ENCODE measurements at regions not wholly inside any gene's neighbourhood (a gene's known extent, or its start where the extent isn't known, plus 50 kb on each side); places are given as distances from the start of the nearest gene placed in this dataset.

DNA sequence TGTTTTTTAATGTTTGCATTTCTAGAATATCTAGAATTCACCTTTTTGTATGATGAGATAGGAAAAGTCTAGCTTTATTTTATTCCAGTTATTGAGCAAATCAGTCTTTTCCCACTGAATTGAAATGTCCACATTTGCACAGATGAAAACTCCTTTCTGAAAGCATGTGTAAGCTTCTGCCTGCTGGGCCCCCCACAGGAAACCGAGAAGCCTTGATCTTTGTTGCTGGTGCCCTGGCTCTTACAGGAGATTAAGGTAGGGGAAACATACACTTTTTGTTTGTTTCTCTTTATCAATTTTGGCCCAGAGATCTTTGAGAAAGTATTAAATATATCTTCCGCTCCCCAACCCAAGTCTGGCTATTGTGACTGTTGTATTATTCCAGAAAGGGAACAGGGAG lies 87.2 kb upstream of the GNAZ start:
- TF ChIP-seq, protein P1, sequence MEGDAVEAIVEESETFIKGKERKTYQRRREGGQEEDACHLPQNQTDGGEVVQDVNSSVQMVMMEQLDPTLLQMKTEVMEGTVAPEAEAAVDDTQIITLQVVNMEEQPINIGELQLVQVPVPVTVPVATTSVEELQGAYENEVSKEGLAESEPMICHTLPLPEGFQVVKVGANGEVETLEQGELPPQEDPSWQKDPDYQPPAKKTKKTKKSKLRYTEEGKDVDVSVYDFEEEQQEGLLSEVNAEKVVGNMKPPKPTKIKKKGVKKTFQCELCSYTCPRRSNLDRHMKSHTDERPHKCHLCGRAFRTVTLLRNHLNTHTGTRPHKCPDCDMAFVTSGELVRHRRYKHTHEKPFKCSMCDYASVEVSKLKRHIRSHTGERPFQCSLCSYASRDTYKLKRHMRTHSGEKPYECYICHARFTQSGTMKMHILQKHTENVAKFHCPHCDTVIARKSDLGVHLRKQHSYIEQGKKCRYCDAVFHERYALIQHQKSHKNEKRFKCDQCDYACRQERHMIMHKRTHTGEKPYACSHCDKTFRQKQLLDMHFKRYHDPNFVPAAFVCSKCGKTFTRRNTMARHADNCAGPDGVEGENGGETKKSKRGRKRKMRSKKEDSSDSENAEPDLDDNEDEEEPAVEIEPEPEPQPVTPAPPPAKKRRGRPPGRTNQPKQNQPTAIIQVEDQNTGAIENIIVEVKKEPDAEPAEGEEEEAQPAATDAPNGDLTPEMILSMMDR (IDR thresholded peaks at IDR 0.05) = no peak
- no peak for ATAC-seq (ENCODE audit: low FRiP score)
- no peak for DNase-seq (ENCODE audit: low spot score)

DNA sequence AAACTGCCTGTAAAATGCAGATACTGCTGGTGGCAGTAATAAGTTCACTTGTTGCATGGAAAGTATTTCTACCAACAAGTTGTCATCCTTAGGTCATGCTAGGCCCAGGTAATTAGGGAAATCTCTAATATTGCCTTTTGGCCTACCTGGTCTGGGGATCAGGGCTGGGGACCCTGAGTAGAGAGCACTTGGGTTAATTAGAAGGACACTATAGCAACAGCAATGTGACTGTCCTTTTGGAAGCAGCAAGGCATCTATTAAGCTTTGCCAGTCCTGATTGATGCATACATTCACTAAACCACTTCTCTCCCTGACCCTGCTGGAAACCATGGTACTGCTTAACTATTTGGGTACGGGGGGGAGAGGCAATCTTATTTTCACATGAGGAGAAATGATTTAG lies 86.5 kb upstream of the GNAZ start:
- no peak for DNase-seq (ENCODE audit: low spot score)
- ATAC-seq (ENCODE audit: low FRiP score) = no peak

DNA sequence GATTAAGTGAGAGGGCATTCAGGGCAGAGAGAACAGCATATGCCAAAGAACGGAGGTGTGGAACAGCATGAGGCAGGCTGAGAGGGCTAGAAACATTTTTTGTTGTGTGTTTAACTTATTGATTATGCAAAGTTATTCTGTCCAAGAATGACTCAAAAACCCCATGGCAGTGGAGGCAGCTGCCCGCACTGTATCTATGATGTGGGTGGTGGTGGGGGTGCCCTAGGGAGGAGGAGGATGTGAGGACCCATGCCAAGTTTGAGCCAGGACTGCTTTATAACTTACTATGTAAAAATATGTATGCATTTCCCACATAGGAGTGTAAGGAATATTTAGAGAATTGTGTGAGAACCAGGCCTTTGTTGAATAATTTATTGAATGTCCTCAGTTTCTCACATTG lies 85.4 kb upstream of the GNAZ start:
- no peak for DNase-seq (ENCODE audit: low spot score)
- ATAC-seq (ENCODE audit: low FRiP score) = no peak
- TF ChIP-seq, protein P1 (IDR thresholded peaks at IDR 0.05) = no peak

More for the DNA sequence above, 86.5 kb upstream of the GNAZ start:
- TF ChIP-seq, protein P1 (IDR thresholded peaks at IDR 0.05) = no peak

DNA sequence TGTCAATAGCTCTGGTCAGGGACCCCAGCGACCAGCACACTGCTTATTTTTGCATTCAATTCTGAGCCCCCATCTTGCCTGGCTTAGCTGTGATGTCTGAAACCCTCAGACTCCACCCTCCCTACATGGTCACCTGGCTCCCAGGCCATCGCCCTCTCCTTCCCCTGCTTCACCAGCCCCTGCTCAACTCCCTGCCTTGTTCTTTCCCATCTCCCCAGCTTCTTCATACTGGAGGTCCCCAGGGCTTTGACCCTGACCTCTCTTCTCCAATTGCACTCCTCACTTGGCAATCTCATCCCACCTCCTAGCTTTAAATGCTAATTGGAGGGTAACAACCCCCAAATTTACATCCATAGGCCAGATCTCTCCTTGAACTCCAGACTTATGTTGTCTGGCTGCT lies 84.3 kb upstream of the GNAZ start:
- ATAC-seq (ENCODE audit: low FRiP score) (no peak), DNase-seq (ENCODE audit: low spot score) (no peak)
- TF ChIP-seq, protein P1 (IDR thresholded peaks at IDR 0.05) = no peak

DNA sequence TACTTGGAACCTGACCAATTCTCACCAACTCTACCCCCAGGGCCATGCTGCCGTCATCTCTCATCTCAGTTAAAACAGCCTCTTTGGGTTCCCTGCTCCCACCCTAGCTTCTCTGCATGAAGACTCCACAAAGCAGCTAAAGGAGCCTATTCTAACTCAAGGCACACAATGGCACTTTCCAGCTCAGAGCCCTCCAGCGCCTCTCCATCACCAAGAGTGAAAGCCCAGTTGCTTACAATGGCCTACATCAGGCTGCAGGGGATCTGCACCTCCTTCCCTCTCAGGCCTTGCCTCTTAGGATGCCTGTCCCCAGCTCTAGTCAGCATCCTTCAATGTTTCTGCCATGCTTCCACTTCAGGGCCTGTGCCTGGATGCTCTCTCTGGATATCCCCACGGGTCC lies 83.7 kb upstream of the GNAZ start:
- DNase-seq (ENCODE audit: low spot score) (no peak), ATAC-seq (ENCODE audit: low FRiP score) (no peak)
- TF ChIP-seq, protein P1 (IDR thresholded peaks at IDR 0.05) = no peak

DNA sequence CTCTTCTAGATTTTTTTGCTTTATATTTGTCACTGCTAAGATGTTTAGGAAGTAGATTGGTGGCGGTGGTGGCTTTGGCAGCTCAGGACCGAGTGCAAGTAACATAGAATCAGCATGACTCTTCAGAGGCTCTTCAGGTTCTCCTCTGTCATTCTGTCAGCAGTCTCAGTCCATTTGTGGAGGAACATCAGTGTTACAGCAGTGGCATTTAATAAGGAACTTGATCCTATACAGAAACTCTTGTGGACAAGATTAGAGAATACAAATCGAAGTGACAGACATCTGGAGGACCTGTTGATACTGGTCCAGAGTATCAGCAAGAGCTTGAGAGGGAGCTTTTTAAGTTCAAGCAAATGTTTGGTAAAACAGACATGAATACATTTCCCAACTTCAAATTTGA lies 82.2 kb upstream of the GNAZ start:
- TF ChIP-seq, protein P1 (IDR thresholded peaks at IDR 0.05) = no peak

DNA sequence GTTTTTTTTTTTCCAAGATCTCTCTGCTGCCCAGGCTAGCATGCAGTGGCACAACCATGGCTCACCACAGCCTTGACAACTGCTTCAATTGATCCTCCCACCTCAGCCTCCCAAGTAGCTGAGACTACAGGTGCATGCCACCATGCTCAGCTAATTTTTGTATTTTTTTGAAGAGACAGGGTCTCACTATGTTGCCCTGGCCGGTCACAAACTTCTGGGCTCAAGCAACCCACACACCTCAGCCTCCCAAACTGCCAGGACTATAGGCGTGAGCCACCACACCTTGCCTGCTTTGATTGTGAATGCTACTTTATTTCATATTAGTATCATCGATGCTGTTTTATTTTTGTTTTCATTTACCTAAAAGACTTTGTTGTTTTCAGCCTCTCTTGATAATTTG lies 81.5 kb upstream of the GNAZ start:
- no peak for ATAC-seq (ENCODE audit: low FRiP score)
- DNase-seq (ENCODE audit: low spot score) = no peak
- TF ChIP-seq, protein P1 (IDR thresholded peaks at IDR 0.05) = no peak

More for the DNA sequence above, 82.2 kb upstream of the GNAZ start:
- ATAC-seq (ENCODE audit: low FRiP score) = no peak
- DNase-seq (ENCODE audit: low spot score) = no peak
